HG03558 (cell line): ENCODE measurements at regions not wholly inside any gene's neighbourhood (a gene's known extent, or its start where the extent isn't known, plus 50 kb on each side); places are given as distances from the start of the nearest gene placed in this dataset.

Experiments used
- ATAC-seq: cut with Tn5 transposase; IDR thresholded peaks from one replicate; pipeline ENCODE4 v1.9.1; 2021; ENCODE audit warnings: moderate number of reproducible peaks; ENCODE audit not compliant: unreplicated experiment; ENCODE audit errors: extremely low read depth

DNA sequence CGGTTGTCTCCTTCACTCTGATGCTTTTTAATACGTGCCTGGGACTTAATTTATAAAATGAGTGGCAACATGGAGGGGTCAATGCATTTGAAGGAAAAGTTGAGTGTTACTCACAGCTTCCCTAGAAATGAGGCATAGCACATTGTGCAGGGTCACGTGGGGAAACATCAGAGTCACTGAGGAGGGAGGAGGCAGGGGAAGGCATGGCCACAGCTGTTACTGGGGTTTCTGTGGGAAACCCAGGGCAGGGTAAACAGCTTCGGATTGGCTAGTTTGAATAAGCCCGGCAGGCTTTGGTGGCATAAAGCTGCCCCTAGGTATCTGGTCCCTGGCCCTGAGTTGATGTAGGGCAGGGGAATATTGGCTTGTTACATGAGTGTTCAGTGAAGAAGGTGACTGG lies 98.9 kb upstream of the ST8SIA2 start:
- ATAC-seq: no peak

DNA sequence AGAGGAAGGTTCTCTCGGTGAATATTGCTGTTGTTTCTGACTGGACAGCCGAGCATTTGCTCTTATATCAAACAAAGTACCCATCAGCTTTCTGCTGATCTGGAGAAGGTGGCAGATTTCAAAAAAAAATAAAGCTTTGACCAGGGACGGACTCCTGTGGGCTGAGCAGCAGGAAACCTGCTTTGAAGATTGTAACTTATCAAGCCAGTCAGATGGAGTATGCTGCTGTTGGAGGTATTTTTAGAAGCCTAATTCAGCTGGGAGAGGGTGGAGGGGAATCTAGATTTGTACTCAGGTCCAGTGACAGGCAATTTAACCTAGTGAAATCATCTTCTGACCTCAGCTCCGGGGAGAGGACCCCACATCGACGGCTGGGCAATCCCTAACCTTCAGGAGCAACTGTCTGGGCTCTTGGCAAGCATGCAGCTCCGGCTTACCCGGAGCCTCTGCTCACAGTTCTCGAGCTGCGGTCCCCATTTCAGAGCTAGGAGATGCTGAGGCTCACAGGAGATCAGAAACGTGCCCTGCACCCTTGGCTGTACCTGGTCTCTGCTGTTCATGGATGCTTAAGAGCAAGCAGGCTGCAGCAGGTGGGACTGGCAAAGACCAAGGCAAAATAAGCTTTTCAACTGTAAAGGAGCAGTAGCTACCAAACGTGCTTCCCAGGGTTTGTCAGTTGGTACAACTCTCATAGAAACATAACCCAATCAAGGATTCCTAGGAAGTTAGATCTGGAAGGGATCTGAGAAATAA lies 89.3 kb upstream of the ST8SIA2 start:
- ATAC-seq: no peak

DNA sequence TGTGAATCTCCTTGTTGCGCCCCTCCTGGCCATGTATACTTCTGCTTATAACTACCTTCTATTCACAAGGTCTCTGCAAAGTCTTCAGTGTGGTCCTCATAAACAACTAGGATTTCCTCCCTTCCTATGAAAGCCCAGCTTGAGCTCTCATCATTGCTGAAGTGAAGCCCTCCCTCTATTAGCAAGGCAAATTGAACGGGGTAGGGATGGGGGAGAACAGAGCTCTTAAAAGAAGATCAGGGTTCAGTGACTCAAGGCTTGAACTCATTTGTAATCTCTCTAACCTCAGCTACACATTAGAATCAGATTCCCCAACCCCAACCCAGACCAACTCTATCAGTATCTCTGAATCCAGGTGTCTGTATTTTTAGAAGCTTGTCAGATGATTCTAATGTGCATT lies 88.3 kb upstream of the ST8SIA2 start:
- no peak for ATAC-seq

DNA sequence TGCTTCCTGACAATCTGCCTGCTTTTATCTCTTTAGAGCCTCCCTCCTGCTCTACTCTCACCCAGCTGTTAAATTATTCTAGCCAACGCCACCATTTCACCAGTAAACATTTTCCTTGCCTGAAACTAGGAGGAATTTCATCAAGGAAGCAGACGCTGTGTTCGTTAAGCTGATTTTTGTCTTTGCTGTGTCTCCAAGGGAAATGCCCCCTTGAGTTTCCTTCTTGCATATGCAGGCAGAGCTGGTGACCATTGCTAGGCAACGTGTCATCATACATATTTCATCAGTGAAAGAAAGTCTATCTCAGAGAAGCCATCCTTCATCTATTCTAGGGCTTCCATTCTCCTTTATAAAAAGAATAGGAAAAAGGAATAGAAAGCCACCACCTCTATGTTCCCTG lies 87.0 kb upstream of the ST8SIA2 start:
- ATAC-seq: no peak

DNA sequence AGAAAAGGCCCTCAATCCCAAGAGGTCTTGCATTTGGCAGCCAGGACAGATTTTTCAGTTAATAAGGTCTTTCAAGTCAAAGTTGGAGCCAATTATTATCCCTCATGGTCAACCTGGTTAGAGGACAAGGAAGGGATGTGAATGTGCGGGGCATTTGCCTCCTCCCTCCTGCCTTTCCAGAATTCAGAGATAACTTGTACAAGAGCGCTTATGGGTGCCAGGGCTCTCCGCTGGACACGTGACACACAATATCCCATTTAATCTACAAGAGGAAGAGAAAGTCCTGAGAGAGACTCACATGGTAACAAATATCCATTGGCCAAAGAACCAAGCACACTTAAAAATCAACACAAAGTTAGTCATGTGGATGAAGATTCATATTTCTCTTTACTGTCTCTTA lies 78.5 kb upstream of the ST8SIA2 start:
- no peak for ATAC-seq

DNA sequence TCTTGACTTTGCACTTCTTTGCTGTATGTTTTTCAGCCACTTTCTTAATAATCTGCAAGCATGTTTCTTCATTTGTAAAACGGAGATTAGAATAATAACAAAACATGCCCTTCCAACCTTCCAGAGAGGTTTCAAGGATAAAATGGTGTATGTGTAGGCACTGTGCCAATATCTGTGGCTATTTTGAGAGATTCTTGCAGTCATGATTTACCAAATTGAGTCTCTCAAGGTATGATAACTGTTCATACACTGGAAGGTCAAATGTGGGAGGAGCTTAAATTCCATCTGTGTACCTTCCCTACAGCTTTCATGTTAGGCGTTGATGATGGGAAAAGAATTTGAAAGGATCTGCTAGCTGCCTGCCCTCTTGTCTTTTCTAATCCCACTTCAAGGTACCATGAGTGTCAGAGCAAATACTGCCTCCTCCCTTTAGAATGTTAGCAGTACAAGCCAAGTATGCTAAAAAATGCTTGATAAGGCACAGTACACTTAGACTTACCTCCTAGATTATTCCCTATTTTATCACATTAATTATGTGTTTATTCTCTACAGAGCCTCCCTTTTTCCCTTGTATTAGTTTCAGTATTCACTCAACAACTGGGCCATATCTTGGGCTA lies 78.0 kb upstream of the ST8SIA2 start:
- no peak for ATAC-seq

DNA sequence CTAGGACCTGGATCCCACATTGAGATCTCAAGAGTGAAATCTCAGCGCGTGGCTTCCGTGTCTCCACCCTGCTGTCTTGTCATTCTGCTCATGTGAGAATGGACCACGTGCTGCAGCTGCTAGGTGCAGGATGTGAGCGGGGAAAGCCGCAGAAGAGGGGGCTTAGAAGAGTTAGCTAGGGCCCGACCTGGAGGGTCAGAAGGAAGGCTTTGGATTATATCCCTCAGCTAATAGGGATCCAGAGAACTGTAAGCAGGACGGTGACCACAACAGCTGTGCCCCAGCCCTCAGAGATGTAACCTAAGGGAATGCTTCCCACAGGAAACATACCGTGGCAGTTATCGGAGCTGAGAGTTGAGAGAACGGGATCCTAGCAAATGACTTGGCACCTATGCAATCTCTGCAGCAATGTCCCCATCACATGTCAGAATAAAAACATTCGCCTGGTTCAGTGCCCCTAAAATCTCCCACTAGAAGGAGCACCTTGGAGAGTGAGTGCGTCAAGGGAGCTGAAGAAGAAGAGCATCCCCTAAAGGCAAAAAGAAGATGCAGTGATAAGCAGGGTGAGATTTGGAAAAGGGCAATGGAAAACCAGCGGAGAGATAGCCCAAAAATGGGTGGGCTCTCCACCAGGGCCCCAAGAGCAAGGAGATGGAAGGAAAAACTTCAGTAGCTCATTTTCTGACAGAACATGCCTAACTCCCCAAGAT lies 76.9 kb upstream of the ST8SIA2 start:
- ATAC-seq: no peak

DNA sequence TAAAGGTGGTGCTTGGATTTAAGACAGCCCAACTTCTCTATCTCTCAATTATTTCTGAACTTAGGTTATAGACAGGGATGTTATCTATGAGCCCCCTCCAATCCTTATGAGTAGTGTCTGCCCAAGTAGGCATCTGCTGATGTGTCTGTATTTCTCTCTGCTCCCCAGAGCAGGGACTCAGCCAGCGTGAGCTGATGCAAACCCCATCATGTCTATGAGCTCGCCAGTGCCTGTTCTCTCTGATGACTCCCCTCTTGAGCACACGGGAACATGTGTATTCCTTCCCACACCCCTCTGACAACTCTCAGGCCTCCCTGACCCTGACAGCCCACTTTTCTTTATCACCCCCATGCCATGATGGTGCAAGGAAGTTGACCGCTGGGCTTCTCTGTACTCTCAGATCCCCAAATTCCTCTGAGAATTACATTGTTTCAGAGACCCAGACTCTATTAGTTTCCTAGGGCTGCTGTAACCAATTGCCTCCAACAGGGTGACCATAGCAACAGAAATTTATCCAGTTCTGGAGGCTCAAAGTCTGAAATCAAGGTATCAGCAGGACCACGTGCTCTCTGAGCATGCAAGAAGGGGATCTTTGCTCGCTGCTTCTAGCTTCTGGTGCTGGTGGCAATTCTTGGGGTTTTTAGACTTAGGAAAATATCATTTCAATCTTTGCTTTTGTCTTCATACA lies 73.5 kb upstream of the ST8SIA2 start:
- no peak for ATAC-seq

DNA sequence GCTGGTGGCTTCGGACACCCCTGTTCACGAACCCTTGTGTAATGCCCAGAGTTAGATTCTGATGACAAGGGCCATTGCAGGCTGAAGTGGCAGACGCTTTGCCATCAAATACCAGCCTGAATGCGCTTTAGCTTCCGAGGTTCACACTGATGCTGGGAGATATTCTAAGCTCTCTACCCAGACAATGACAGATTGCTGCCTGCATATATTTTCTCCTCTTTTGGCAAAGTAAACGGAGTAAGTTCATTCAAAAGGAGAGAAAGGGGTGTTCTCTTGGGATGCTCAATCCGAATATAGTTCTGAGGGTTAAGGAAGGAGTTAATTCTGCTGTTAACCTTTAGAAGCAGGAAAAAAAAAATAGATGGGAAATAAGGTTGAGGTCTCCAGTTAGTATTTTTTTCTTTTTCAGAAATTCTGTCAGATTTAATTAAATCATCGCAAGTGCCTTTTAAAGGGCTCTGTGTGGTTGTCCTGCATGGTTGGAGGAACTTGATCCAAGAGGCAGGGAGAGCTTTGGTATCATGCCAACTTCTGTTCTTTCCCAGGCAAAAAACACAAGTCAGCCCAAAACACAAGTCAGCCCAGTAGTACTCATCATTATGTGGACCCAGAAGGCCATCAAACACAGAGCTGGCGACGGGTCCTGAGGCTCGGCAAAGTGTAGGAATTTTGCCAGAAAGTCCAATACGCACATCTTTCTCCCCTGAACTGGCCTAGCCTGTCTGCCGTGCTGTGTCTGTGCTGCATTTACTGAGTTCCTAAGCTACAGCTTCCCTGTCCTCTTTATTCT lies 70.9 kb upstream of the ST8SIA2 start:
- ATAC-seq: no peak

DNA sequence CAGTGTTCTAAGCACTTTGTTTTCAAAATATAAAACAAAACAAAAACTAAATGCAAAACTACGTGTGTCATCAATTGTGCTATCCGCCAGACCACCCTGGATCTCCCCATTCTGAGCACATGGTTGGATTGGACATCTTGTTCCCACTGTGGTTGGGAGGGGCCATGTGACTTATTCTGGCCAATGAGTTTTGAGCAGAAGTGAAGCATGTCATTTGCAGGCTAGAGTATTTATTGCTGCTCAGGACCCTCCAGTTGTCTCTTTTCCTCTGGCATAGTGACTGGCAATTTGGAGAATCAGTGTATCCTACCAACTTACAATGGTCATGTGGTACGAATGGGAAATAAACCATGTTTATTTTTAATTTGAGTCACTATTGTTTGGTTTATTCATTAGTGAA lies 70.2 kb upstream of the ST8SIA2 start:
- no peak for ATAC-seq

DNA sequence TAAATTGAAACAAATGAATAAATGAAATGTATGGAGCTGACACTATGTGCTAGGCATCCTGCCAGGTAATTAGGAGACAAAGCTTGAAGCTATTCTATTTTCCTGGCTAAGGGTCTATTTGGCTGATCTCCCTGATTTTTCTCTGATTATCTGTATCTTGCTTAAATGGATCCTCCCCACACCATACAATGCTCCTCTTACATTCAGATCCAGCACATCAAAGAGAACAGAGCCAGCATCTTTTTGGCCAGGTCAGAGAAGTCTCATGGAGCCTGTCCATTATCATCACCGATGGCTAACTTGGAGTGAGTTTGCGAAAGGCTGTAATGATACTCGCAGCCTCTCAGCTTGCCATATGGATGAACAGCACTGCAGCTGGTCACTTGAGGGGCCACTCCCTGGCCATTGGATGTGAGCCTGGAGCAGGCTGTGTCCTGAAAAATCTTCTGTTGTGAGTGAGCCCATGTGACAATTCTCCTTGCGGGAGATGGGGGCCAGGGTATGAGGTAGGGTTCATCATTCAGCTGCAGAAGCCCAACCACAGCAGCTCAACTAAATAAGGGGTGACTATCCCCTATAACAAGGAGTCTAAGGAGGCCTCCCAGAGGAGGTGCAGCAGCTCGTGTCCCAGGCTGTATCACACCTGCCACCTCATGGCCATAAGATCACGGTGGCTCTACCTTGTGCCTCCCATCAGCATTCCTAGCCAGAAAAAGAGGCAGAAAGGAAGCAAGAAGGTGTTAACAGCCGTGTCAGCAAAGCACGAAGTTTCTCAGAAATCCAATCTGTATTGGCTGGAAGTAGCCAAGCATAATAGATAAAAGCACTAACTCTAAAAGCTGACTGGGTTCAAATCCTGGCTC lies 69.3 kb upstream of the ST8SIA2 start:
- no peak for ATAC-seq

DNA sequence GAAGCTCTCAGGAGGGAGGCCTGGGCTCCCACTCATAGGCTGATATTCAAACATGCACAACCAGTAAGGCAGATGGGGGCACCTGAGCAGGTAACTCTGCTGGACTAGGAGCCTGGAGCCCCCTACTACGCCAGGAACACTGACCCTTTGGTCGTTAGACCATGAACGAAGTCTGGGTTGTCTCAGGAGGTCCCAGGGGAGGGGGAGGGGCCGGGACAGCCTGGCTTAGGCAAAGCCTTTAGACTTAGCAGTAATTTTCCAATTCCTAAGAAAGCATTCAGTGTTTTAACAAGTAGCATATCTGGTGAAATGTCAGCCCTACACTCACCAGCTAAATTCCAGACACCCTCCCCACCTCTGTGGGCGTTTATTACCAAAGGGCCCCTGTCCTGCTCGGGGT lies 67.4 kb upstream of the ST8SIA2 start:
- ATAC-seq: no peak

DNA sequence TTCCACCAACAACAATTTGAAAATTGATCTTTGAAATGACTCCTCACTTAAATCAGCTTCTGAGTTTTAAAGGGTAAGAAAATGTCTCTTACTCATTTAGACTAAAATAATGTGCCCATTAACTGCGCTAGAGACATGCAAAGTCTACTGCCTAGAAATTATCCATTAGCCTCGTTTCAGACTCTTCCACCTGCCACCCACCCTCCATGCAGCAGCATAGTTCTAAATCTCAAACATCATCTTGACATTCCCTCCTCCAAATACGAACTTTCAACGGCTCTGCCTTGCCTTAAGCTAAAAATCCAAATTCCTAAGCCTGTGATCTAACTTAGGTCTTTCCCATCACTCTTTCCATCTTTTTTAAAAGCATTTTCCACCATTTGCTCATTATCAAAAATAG lies 66.6 kb upstream of the ST8SIA2 start:
- ATAC-seq: no peak

DNA sequence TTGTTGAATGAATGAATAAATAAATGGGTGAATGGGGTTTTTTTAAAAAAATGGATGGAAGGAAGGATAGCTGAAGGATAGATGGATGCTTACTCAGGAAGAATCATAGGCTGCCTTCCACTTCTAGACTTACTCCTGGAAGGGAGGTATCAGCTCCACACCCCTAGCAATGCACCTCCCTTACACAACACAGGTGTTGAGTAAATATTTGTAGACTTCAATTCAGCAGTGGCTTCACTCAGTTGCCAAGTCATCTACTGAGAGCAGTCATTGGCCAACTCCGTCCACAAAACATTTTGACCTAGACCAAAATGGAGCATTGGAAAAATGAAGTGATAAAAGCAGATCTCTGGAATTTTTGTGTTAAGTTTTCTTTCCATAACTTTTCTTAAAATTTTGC lies 65.5 kb upstream of the ST8SIA2 start:
- no peak for ATAC-seq

DNA sequence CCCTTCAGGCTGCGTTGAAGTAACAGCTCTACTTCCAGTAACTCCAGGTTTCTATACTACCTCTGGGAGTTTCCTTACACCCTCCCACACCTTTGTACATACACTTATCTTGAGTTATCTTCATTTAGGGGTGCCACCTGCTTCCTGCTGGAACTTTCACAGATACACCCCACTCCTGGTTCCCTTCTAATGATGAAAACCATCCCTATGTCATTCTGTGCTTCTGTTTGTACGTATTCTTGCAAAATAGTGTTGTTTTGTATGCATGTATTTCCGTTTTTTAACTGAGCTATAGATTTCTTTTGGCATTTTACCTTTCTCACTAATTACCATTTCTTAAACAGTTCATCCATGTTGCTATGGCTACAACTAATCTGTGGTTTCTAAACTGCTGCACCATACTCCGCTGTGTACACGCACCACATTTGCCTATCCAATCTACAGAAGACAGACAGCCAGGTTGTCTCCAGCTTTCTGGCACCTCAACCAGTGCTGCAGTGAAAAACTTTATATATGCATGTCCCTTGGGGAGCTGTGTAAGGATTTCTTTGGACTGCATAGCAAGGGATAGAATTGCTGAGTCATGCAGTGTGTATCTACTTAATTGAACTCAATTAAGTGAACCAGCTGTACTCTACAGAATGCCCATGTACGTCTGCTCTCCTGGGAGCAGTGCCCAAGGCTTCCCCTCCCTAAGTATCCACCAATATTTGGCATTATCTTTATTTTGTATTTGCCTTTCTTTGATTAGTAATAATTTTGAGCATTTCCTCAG lies 61.4 kb upstream of the ST8SIA2 start:
- no peak for ATAC-seq

DNA sequence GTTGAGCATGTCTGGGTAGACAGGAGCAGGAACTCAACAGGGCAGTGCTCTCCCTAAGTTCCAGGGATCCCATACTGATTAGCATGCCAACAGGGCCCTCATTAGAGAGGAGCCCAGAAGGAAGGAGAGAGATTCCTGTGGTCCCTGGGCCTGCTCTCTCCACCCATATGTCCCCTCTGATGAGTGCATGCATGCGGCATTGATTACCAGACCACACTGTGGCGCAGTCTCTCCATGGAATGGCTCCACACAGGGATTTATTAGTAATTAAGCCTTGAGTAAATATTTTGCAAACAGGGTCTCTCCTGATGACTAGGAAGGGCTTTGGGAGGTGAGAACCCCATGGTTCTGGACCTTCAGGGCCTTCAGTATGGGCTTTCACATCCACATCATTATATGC lies 60.0 kb upstream of the ST8SIA2 start:
- no peak for ATAC-seq

DNA sequence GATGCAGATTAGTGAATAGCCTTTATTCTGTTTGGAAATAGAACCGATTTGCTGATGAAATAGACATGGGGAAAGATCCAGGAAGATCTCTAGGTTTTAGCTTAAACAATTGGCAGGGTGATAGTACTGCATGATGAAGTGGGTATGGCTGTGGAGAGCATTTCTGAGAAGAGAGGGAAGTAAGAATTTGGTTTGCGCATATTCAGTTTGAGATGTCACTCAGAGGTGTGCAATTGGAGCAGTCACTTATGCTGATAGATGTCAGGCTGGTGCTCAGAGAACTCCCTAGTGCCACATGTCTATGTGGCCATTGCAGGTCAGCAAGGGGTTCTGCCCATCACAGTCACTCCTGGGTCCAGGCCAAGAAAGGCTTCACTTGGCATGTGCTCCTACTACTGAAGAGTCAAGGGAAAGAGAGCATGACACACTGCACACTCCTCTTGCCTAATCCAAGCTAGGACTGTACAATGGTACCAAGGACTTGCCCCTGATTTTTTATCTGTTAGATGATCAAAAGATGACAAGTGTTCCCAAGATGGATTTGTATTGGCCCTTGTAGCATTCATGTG lies 57.2 kb upstream of the ST8SIA2 start:
- no peak for ATAC-seq

DNA sequence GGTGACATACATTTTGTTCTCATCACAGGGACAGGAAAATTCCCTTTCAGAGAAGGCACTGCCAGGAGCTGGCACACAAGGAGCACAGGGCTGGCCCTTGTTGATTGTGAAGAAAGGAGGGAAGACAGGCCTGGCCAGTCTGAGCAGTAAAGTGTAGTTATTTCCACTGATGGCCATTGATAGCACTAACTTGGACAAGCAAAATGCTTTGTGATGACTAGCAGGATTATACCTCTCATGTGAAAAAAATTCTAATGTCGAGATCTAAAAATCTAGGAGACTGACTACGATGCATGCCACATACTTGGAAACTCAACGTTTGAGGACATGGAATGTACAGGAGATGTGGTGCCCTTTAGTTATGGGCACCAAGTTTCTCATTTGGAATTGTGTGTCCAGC lies 54.3 kb upstream of the ST8SIA2 start:
- no peak for ATAC-seq
